Hematopoietic multipotent progenitor cell treated with erythropoietin and hydrocortisone succinate and interleukin-3 and kit ligand, for 17 days (in vitro differentiated cells): ENCODE measurements at regions not wholly inside any gene's neighbourhood (a gene's known extent, or its start where the extent isn't known, plus 50 kb on each side); places are given as distances from the start of the nearest gene placed in this dataset.
"Not testable (repeated sequence)": the region's sequence is repeated elsewhere in the genome, so short reads cannot be mapped to it uniquely, and the experiment has no call there.

Experiments
- DNase-seq: peaks from one replicate; pipeline ENCODE4 v3.0.0-alpha.2; 2015; ENCODE audit warnings: low spot score

GRCh38 chr2:239832490-239833268 lies 192.5 kb downstream of the NDUFA10 start:
- DNase-seq, result no peak

GRCh38 chr2:239831861-239832489 lies 193.2 kb downstream of the NDUFA10 start:
- no peak for DNase-seq

GRCh38 chr2:239831001-239831731 lies 194.0 kb downstream of the NDUFA10 start:
- no peak for DNase-seq

GRCh38 chr2:239830121-239831000 lies 194.8 kb downstream of the NDUFA10 start:
- DNase-seq, result no peak

- DNase-seq, result no peak
These were observed 195.8 kb downstream of the NDUFA10 start for GRCh38 chr2:239829326-239829725.

GRCh38 chr2:239828973-239829275 lies 196.2 kb downstream of the NDUFA10 start:
- not testable (repeated sequence) for DNase-seq

GRCh38 chr2:239828192-239828972 lies 196.8 kb downstream of the NDUFA10 start:
- no peak for DNase-seq

GRCh38 chr2:239827523-239827890 lies 197.6 kb downstream of the NDUFA10 start:
- no peak for DNase-seq

GRCh38 chr2:239826786-239827522 lies 198.2 kb downstream of the NDUFA10 start:
- DNase-seq, result no peak

- no peak for DNase-seq
These were observed 198.8 kb downstream of the NDUFA10 start for GRCh38 chr2:239826376-239826775.

- DNase-seq, result no peak
These were observed 199.5 kb downstream of the NDUFA10 start for GRCh38 chr2:239825705-239825979.

GRCh38 chr2:239824866-239825704 lies 200.1 kb downstream of the NDUFA10 start:
- no peak for DNase-seq

- DNase-seq, result no peak
These were observed 201.0 kb downstream of the NDUFA10 start for GRCh38 chr2:239824046-239824694.

GRCh38 chr2:239822146-239822831 lies 202.9 kb downstream of the NDUFA10 start:
- DNase-seq, result no peak

- no peak for DNase-seq
These were observed 203.5 kb downstream of the NDUFA10 start for GRCh38 chr2:239821694-239822075.

GRCh38 chr2:239820836-239821693 lies 204.1 kb downstream of the NDUFA10 start:
- DNase-seq, result peak; percentile 7

GRCh38 chr2:239819974-239820555 lies 205.1 kb downstream of the NDUFA10 start:
- no peak for DNase-seq
